ENCODE measurements at regions not wholly inside any gene's neighbourhood (a gene's known extent, or its start where the extent isn't known, plus 50 kb on each side); places are given as distances from the start of the nearest gene placed in this dataset.

GRCh38 chr19:33927789-33928457 lies 131.3 kb downstream of the KCTD15 start:
- no peak for TF ChIP-seq EZH2 (IDR thresholded peaks at IDR 0.05)
- TF ChIP-seq POLR2AphosphoS5 (IDR thresholded peaks at IDR 0.05; ENCODE audit: borderline replicate concordance, low read depth, low read length), result no peak
- no peak for TF ChIP-seq FOXP2 (optimal IDR thresholded peaks at IDR 0.05; ENCODE audit: control extremely low read depth, extremely low read length, insufficient read depth)
